ENCODE measurements at regions not wholly inside any gene's neighbourhood (a gene's known extent, or its start where the extent isn't known, plus 50 kb on each side); places are given as distances from the start of the nearest gene placed in this dataset.
"Not testable (repeated sequence)": the region's sequence is repeated elsewhere in the genome, so short reads cannot be mapped to it uniquely, and the experiment has no call there.

- Mint-ChIP-seq H3K36me3 (no peaks in the 10 kb centered on the region), H3K9me3 (no peaks in the 10 kb centered on the region), H3K27ac (no peak overlapping the region), H3K4me1 (no peaks in the 10 kb centered on the region), H3K4me3 (no peak overlapping the region)
- no peak for DNase-seq (ENCODE audit: low spot score in 2 of 2)
- no peak for ATAC-seq
These were observed 218.2 kb downstream of the VGLL3 start for GRCh38 chr3:86772699-86773098.

DNA sequence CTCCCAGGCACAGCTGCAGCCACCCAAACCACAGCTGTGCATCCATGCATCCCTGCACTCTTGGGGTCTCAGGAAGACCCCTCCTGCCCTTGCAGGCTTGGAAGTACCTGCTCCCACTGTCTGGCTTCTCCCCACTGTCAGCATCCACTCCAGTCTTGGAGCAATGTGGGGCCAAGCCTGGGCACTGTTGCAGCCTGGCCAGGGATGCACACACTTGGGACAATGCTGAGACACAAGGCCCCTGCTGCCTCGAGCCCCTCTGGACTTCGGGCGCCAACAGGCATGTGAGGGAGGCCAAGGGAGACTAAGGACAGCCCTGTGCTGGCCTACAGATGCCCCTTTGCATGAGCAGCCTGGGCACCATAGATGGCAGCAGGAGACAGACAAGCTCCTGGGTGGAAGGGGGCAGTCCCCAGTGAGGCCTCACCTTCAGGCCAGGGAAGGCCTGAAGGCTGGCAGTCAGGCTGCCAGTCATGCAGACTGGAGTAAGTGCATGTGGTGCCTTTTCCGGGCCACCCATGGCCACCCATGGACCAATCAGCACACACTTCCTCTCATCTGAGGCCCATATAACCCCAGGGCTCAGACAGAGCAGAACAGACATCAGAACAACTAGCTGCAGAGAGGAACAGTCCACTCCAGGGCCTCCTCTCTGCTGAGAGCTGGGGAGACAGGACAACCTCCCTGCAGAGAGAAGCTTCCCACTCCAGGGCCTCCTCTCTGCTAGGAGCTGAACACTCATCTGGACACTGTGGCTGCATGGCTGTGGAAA, 219.0 kb downstream of the VGLL3 start:
- H3K9me3 Mint-ChIP-seq: no peaks in the 10 kb centered on the region
- no peak overlapping the region for H3K27ac Mint-ChIP-seq
- H3K36me3 Mint-ChIP-seq: no peaks in the 10 kb centered on the region
- no peaks in the 10 kb centered on the region for H3K4me1 Mint-ChIP-seq
- DNase-seq (ENCODE audit: low spot score in 2 of 2): no peak
- no peak overlapping the region for H3K4me3 Mint-ChIP-seq
- ATAC-seq: peak; percentile 46

- Mint-ChIP-seq H3K4me3 (no peak overlapping the region), H3K36me3 (no peaks in the 10 kb centered on the region), H3K9me3 (peaks cover 7% of the 10 kb centered on the region), H3K27ac (no peak overlapping the region), H3K4me1 (no peaks in the 10 kb centered on the region)
- ATAC-seq (no peak), DNase-seq (ENCODE audit: low spot score in 2 of 2) (no peak)
These were observed 224.6 kb downstream of the VGLL3 start for GRCh38 chr3:86766331-86766730.

DNA sequence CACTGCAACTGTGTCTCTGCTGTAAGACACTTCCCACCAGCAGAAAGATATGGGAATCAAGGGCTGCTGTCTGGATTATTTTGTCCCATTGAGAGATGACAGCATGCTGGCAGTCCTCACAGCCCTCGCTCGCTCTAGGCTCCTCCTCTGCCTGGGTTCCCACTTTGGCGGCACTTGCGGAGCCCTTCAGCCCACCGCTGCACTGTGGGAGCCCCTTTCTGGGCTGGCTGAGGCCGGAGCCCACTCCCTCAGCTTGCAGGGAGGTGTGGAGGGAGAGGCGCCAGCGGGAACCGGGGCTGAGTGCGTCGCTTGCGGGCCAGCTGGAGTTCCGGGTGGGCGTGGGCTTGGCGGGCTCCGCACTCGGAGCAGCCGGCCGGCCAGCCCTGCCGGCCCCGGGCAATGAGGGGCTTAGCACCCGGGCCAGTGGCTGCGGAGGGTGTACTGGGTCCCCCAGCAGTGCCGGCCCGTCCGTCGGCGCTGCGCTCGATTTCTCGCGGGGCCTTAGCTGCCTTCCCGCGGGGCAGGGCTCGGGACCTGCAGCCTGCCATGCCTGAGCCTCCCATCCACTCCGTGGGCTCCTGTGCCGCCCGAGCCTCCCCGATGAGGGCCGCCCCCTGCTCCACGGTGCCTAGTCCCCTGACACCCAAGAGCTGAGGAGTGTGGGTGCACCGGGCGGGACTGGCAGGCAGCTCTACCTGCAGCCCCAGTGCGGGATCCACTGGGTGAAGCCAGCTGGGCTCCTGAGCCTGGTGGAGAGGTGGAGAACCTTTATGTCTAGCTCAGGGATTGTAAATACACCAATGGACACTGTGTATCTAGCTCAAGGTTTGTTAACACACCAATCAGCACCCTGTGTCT, 233.4 kb downstream of the VGLL3 start:
- DNase-seq (ENCODE audit: low spot score in 2 of 2); H3K4me1 Mint-ChIP-seq; H3K27ac Mint-ChIP-seq; H3K4me3 Mint-ChIP-seq; H3K36me3 Mint-ChIP-seq; ATAC-seq: not testable (repeated sequence)
- peaks cover 18% of the 10 kb centered on the region for H3K9me3 Mint-ChIP-seq

- DNase-seq (ENCODE audit: low spot score in 2 of 2): no peak
- Mint-ChIP-seq H3K4me1 (no peaks in the 10 kb centered on the region), H3K27ac (no peak overlapping the region), H3K9me3 (peaks cover 16% of the 10 kb centered on the region), H3K4me3 (no peak overlapping the region), H3K36me3 (no peaks in the 10 kb centered on the region)
- no peak for ATAC-seq
These were observed 242.9 kb downstream of the VGLL3 start for GRCh38 chr3:86748015-86748414.

- no peak overlapping the region for H3K27ac Mint-ChIP-seq
- ATAC-seq: no peak
These were observed 246.9 kb downstream of the VGLL3 start for GRCh38 chr3:86744051-86744450.

DNA sequence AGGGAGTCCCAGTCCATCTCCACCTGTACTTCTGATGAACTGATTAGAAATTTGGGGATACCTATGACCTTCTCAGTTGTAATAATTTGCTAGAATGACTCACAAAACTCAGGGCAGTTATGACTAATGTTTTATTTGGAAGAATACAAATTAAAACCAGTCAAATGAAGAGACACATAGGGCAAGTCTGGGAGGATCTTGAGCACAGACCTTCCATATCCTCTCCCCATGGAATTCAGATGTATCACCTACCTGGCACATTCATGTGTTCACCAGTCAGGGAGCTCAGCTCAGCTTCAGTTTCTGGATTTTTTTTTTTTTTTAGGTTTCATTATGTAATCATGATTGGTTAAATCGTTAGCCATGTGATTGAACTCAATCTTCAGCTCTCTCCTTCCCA, 247.7 kb downstream of the VGLL3 start:
- no peak for ATAC-seq
- DNase-seq (ENCODE audit: low spot score in 2 of 2): no peak
- H3K4me3 Mint-ChIP-seq: no peak overlapping the region

More at GRCh38 chr3:86744051-86744450, 246.9 kb downstream of the VGLL3 start:
- no peaks in the 10 kb centered on the region for H3K4me1 Mint-ChIP-seq
- peaks cover 10% of the 10 kb centered on the region for H3K9me3 Mint-ChIP-seq
- no peak for DNase-seq (ENCODE audit: low spot score in 2 of 2)
- H3K36me3 Mint-ChIP-seq: no peaks in the 10 kb centered on the region
- no peak overlapping the region for H3K4me3 Mint-ChIP-seq

GRCh38 chr3:86740751-86741150, 250.2 kb downstream of the VGLL3 start:
- Mint-ChIP-seq H3K4me3 (no peak overlapping the region), H3K27ac (no peak overlapping the region), H3K9me3 (peaks cover 3% of the 10 kb centered on the region), H3K36me3 (no peaks in the 10 kb centered on the region), H3K4me1 (no peaks in the 10 kb centered on the region)
- DNase-seq (ENCODE audit: low spot score in 2 of 2) (no peak), ATAC-seq (no peak)

More for the DNA sequence above, 247.7 kb downstream of the VGLL3 start:
- H3K36me3 Mint-ChIP-seq: no peaks in the 10 kb centered on the region
- peaks cover 5% of the 10 kb centered on the region for H3K9me3 Mint-ChIP-seq
- no peaks in the 10 kb centered on the region for H3K4me1 Mint-ChIP-seq
- no peak overlapping the region for H3K27ac Mint-ChIP-seq

GRCh38 chr3:86739244-86739643, 251.7 kb downstream of the VGLL3 start:
- no peaks in the 10 kb centered on the region for H3K36me3 Mint-ChIP-seq
- no peak overlapping the region for H3K4me3 Mint-ChIP-seq
- no peaks in the 10 kb centered on the region for H3K4me1 Mint-ChIP-seq
- H3K9me3 Mint-ChIP-seq: peaks cover 4% of the 10 kb centered on the region
- DNase-seq (ENCODE audit: low spot score in 2 of 2) (no peak), ATAC-seq (no peak)
- H3K27ac Mint-ChIP-seq: no peak overlapping the region

- no peak overlapping the region for H3K4me3 Mint-ChIP-seq
- ATAC-seq (no peak), DNase-seq (ENCODE audit: low spot score in 2 of 2) (no peak)
- H3K4me1 Mint-ChIP-seq: no peaks in the 10 kb centered on the region
- H3K9me3 Mint-ChIP-seq: peaks cover 4% of the 10 kb centered on the region
- H3K27ac Mint-ChIP-seq: no peak overlapping the region
- H3K36me3 Mint-ChIP-seq: no peaks in the 10 kb centered on the region
These were observed 252.3 kb downstream of the VGLL3 start for GRCh38 chr3:86738684-86739083.

DNA sequence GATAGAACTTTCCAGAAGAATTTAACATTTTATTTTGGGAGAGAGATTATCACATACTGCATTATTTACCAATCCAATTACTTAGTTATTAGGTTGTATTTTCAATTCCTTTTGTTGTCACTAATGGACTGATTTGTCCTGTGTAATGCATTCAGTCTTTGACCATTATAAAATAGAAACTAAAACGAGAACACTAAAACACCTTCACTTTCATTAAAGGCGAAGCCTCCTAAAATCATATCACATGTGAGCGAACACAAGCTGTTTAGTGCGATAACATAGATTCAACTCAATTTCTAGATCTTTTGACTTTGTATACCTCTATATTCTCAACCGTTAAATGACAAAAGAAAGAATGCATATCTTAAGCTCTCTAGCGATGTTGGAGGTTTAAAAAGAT, 253.4 kb downstream of the VGLL3 start:
- no peak overlapping the region for H3K27ac Mint-ChIP-seq
- H3K9me3 Mint-ChIP-seq: peaks cover 4% of the 10 kb centered on the region
- no peak overlapping the region for H3K4me3 Mint-ChIP-seq
- DNase-seq (ENCODE audit: low spot score in 2 of 2) (no peak), ATAC-seq (no peak)
- no peaks in the 10 kb centered on the region for H3K36me3 Mint-ChIP-seq
- no peaks in the 10 kb centered on the region for H3K4me1 Mint-ChIP-seq

DNA sequence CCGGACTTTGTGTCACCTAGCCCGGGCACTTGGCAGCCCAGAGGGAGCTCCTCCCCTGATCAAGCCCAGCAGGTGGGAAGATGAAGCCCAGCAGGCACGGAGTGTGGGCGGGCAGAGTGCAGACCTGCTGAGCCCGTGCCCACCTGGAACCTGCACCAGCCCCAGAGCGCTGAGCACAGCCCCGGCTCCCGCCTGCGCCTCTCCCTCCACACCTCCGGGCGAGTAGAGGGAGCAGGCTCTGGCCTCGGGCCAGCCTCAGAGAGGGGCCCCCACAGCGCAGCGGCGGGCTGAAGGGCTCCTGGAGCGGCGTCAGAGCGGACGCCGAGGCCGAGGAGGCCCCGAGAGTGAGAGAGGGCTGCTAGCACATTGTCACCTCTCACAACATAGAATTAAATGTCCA, 257.7 kb downstream of the VGLL3 start:
- Mint-ChIP-seq H3K4me3 (no peak overlapping the region), H3K9me3 (peaks cover 4% of the 10 kb centered on the region), H3K36me3 (no peaks in the 10 kb centered on the region), H3K27ac (no peak overlapping the region), H3K4me1 (no peaks in the 10 kb centered on the region)
- ATAC-seq (no peak), DNase-seq (ENCODE audit: low spot score in 2 of 2) (no peak)

GRCh38 chr3:86731501-86731901, 259.4 kb downstream of the VGLL3 start:
- H3K9me3 Mint-ChIP-seq: peaks cover 4% of the 10 kb centered on the region
- no peaks in the 10 kb centered on the region for H3K4me1 Mint-ChIP-seq
- H3K4me3 Mint-ChIP-seq: no peak overlapping the region
- H3K36me3 Mint-ChIP-seq: no peaks in the 10 kb centered on the region
- no peak for ATAC-seq
- H3K27ac Mint-ChIP-seq: no peak overlapping the region
- DNase-seq (ENCODE audit: low spot score in 2 of 2): no peak

GRCh38 chr3:86723433-86723832, 267.5 kb downstream of the VGLL3 start:
- ATAC-seq: no peak
- H3K36me3 Mint-ChIP-seq: no peaks in the 10 kb centered on the region
- no peaks in the 10 kb centered on the region for H3K4me1 Mint-ChIP-seq
- no peak for DNase-seq (ENCODE audit: low spot score in 2 of 2)
- peaks cover 16% of the 10 kb centered on the region for H3K9me3 Mint-ChIP-seq
- H3K4me3 Mint-ChIP-seq: no peak overlapping the region
- H3K27ac Mint-ChIP-seq: no peak overlapping the region

GRCh38 chr3:86711634-86712033, 279.3 kb downstream of the VGLL3 start:
- DNase-seq (ENCODE audit: low spot score in 2 of 2) (no peak), ATAC-seq (no peak)
- no peaks in the 10 kb centered on the region for H3K4me1 Mint-ChIP-seq
- no peak overlapping the region for H3K27ac Mint-ChIP-seq
- no peak overlapping the region for H3K4me3 Mint-ChIP-seq
- no peaks in the 10 kb centered on the region for H3K36me3 Mint-ChIP-seq
- H3K9me3 Mint-ChIP-seq: peaks cover 22% of the 10 kb centered on the region

- Mint-ChIP-seq H3K36me3 (no peaks in the 10 kb centered on the region), H3K4me3 (no peak overlapping the region), H3K9me3 (peaks cover 23% of the 10 kb centered on the region), H3K27ac (no peak overlapping the region), H3K4me1 (no peaks in the 10 kb centered on the region)
- no peak for DNase-seq (ENCODE audit: low spot score in 2 of 2)
- ATAC-seq: no peak
These were observed 282.1 kb downstream of the VGLL3 start for GRCh38 chr3:86708893-86709292.
